ENCODE measurements at regions not wholly inside any gene's neighbourhood (a gene's known extent, or its start where the extent isn't known, plus 50 kb on each side); places are given as distances from the start of the nearest gene placed in this dataset.

DNA sequence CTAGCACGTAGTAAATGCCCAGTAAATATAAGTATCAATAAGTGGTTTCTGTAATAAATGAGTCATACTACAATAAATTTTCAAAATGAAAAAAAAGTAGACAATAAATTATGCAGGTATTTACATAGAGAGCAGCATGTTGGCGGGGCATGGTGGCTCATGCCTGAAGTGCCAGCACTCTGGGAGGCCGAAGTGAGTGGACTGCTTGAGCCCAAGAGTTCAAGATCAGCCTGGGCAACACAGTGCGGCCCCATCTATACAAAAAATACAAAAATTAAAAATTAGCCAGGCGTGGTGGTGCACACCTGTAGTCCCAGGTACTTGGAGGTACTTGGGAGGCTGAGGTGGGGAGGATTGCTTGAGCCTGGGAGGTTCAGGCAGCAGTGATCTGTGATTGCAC lies 509.3 kb upstream of the KLF6 start:
- no peaks in the 10 kb centered on the region for H3K79me2 ChIP-seq (ENCODE audit: control insufficient read depth, insufficient read depth, low read length)
- no peaks in the 10 kb centered on the region for H3K27me3 ChIP-seq (ENCODE audit: control insufficient read depth, extremely low read depth, insufficient read depth, low read length)
- no peaks in the 10 kb centered on the region for H4K20me1 ChIP-seq (ENCODE audit: control insufficient read depth, extremely low read depth, insufficient read depth, low read length)
- dilution Hi-C loops (cut with MboI; ENCODE audit: extremely low pct_ligation_motif_present, low sequenced_read_pairs), result no loop called here
- no peak for TF ChIP-seq EZH2 (IDR thresholded peaks at IDR 0.05; ENCODE audit: low read length)
- TF ChIP-seq, protein P1, sequence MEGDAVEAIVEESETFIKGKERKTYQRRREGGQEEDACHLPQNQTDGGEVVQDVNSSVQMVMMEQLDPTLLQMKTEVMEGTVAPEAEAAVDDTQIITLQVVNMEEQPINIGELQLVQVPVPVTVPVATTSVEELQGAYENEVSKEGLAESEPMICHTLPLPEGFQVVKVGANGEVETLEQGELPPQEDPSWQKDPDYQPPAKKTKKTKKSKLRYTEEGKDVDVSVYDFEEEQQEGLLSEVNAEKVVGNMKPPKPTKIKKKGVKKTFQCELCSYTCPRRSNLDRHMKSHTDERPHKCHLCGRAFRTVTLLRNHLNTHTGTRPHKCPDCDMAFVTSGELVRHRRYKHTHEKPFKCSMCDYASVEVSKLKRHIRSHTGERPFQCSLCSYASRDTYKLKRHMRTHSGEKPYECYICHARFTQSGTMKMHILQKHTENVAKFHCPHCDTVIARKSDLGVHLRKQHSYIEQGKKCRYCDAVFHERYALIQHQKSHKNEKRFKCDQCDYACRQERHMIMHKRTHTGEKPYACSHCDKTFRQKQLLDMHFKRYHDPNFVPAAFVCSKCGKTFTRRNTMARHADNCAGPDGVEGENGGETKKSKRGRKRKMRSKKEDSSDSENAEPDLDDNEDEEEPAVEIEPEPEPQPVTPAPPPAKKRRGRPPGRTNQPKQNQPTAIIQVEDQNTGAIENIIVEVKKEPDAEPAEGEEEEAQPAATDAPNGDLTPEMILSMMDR (optimal IDR thresholded peaks at IDR 0.05 in 1 of 3, IDR thresholded peaks at IDR 0.05 in 1 of 3, conservative IDR thresholded peaks at IDR 0.05 in 1 of 3; ENCODE audit: extremely low read depth in 1 of 3, insufficient read depth in 2 of 3, low read length in 3 of 3), result no peak
- no peak overlapping the region for H3K27ac ChIP-seq (ENCODE audit: control insufficient read depth, insufficient read depth, low read length)
- no peak overlapping the region for H3K4me3 ChIP-seq (ENCODE audit: control insufficient read depth in 2 of 3, extremely low read depth in 1 of 3, insufficient read depth in 2 of 3, low read depth in 1 of 3, low read length in 3 of 3)
- no peak overlapping the region for H2AFZ ChIP-seq (ENCODE audit: control insufficient read depth, low read length)
- FAIRE-seq (no peak), DNase-seq (ENCODE audit: low read depth, low spot score) (no peak)
- no peaks in the 10 kb centered on the region for H3K4me1 ChIP-seq (ENCODE audit: control insufficient read depth, extremely low read depth, insufficient read depth, low read length)
- H3K4me2 ChIP-seq (ENCODE audit: control insufficient read depth, extremely low read depth, insufficient read depth, low read depth, low read length), result no peak overlapping the region
- no peaks in the 10 kb centered on the region for H3K9me1 ChIP-seq (ENCODE audit: control insufficient read depth, extremely low read depth, insufficient read depth, low read length)
- H3K9ac ChIP-seq (ENCODE audit: control insufficient read depth, extremely low read depth, insufficient read depth, low read length), result no peak overlapping the region
- H3K36me3 ChIP-seq (ENCODE audit: control insufficient read depth in 2 of 2, extremely low read depth in 1 of 2, insufficient read depth in 2 of 2, low read length in 2 of 2), result no peaks in the 10 kb centered on the region
- H3K9me3 ChIP-seq (ENCODE audit: control insufficient read depth, low read depth, low read length), result no peaks in the 10 kb centered on the region

DNA sequence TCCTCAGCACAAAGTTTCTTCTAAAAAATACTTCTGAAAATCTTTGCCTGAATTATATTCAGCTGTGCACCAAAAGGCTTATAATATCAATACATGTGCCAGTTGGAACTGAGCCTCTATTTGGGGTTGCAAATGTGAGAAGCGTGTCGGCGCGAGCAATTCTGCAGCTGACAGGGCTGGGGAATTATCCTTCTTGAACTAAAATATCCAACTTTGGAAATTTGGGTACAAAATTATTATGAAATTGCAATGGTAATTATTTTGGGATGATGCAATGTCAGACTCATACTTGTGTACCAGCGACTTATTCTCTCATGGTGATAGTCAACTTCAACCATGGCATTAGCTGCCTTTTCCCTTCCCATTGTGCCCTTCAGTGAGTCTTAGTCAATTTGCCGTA lies 507.0 kb upstream of the KLF6 start:
- Histone ChIP-seq H3K9ac (ENCODE audit: control insufficient read depth, extremely low read depth, insufficient read depth, low read length) (no peak overlapping the region), H3K36me3 (ENCODE audit: control insufficient read depth in 2 of 2, extremely low read depth in 1 of 2, insufficient read depth in 2 of 2, low read length in 2 of 2) (no peaks in the 10 kb centered on the region), H3K4me1 (ENCODE audit: control insufficient read depth, extremely low read depth, insufficient read depth, low read length) (no peaks in the 10 kb centered on the region), H3K27ac (ENCODE audit: control insufficient read depth, insufficient read depth, low read length) (no peak overlapping the region), H3K9me1 (ENCODE audit: control insufficient read depth, extremely low read depth, insufficient read depth, low read length) (no peaks in the 10 kb centered on the region), H2AFZ (ENCODE audit: control insufficient read depth, low read length) (no peak overlapping the region), H3K27me3 (ENCODE audit: control insufficient read depth, extremely low read depth, insufficient read depth, low read length) (no peaks in the 10 kb centered on the region), H3K79me2 (ENCODE audit: control insufficient read depth, insufficient read depth, low read length) (no peaks in the 10 kb centered on the region), H4K20me1 (ENCODE audit: control insufficient read depth, extremely low read depth, insufficient read depth, low read length) (no peaks in the 10 kb centered on the region), H3K4me2 (ENCODE audit: control insufficient read depth, extremely low read depth, insufficient read depth, low read depth, low read length) (no peak overlapping the region), H3K4me3 (ENCODE audit: control insufficient read depth in 2 of 3, extremely low read depth in 1 of 3, insufficient read depth in 2 of 3, low read depth in 1 of 3, low read length in 3 of 3) (no peak overlapping the region), H3K9me3 (ENCODE audit: control insufficient read depth, low read depth, low read length) (no peaks in the 10 kb centered on the region)
- TF ChIP-seq EZH2 (IDR thresholded peaks at IDR 0.05; ENCODE audit: low read length), result no peak
- TF ChIP-seq, protein P1 (optimal IDR thresholded peaks at IDR 0.05 in 1 of 3, IDR thresholded peaks at IDR 0.05 in 1 of 3, conservative IDR thresholded peaks at IDR 0.05 in 1 of 3; ENCODE audit: extremely low read depth in 1 of 3, insufficient read depth in 2 of 3, low read length in 3 of 3), result no peak
- DNase-seq (ENCODE audit: low read depth, low spot score), result no peak
- FAIRE-seq, result no peak
- dilution Hi-C loops (cut with MboI; ENCODE audit: extremely low pct_ligation_motif_present, low sequenced_read_pairs), result no loop called here

All from keratinocyte (primary cell).